Vagina (tissue), 2 donors: ENCODE measurements at regions not wholly inside any gene's neighbourhood (a gene's known extent, or its start where the extent isn't known, plus 50 kb on each side); places are given as distances from the start of the nearest gene placed in this dataset.

Experiments
- POLR2A ChIP-seq, 2 donors: fragments of 450-650 bp; IDR thresholded peaks; one replicate each; pipeline ENCODE4 v1.6.1; 2017; ENCODE audit warnings: antibody characterized with exemption in 2 of 2, mild to moderate bottlenecking in 2 of 2, moderate library complexity in 2 of 2
- POLR2AphosphoS5 ChIP-seq, 2 donors: sonication (generic); formaldehyde crosslinking; IDR thresholded peaks; one replicate each; pipeline ENCODE4 v1.9.0; 2017; ENCODE audit warnings: antibody characterized with exemption in 2 of 2, mild to moderate bottlenecking in 2 of 2, low read depth in 1 of 2; ENCODE audit not compliant: insufficient read depth in 1 of 2
- TF ChIP-seq, protein P1 (sequence below), 3 experiments: fragments of 450-650 bp in 2 of 3; fragments of 200-600 bp in 1 of 3; sonication (generic) in 1 of 3; IDR thresholded peaks; one replicate each; pipeline ENCODE4 v1.5.1; 2017 to 2019; ENCODE audit warnings: antibody characterized with exemption in 3 of 3, mild to moderate bottlenecking in 2 of 3, moderate library complexity in 2 of 3

DNA sequence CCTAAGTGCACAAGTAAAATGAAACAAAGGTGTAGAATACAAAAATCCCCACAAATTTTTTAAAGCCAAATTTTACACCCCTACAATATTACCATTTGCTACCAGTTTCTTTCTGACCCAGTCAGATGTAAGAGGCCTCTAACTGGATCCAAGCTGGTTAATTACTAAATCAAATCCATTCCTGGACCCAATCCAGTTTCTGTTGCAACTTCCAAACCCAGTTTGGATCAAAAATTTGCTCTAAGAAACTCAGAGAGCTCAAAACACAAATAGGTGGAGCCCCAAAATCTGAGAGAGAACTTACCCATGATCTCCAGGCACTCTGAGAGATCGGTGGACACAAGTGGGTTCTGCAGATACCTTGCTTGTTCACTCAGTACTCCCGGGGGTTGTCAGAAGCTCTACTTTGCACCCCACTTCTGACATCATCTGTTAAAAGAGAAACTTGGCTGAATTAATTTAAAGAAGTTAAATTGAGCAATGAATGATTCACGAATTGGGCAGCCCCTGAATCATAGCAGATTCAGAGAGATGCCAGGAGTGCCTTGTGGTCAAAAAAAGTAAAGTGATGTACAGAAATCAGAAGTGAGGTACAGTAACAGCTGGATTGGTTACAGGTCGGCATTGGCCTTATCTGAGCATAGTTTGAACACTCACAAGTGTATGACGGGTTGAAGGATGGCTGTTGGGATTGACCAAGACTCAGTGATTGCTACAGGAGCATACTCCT, 448.0 kb downstream of the KCNT2 start:
- TF ChIP-seq, protein P1, sequence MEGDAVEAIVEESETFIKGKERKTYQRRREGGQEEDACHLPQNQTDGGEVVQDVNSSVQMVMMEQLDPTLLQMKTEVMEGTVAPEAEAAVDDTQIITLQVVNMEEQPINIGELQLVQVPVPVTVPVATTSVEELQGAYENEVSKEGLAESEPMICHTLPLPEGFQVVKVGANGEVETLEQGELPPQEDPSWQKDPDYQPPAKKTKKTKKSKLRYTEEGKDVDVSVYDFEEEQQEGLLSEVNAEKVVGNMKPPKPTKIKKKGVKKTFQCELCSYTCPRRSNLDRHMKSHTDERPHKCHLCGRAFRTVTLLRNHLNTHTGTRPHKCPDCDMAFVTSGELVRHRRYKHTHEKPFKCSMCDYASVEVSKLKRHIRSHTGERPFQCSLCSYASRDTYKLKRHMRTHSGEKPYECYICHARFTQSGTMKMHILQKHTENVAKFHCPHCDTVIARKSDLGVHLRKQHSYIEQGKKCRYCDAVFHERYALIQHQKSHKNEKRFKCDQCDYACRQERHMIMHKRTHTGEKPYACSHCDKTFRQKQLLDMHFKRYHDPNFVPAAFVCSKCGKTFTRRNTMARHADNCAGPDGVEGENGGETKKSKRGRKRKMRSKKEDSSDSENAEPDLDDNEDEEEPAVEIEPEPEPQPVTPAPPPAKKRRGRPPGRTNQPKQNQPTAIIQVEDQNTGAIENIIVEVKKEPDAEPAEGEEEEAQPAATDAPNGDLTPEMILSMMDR (IDR thresholded peaks at IDR 0.05) = no peak
- TF ChIP-seq POLR2A (IDR thresholded peaks at IDR 0.05) (no peak), POLR2AphosphoS5 (IDR thresholded peaks at IDR 0.05; ENCODE audit: insufficient read depth in 1 of 2, low read depth in 1 of 2) (no peak)
